NCI-H1417 treated with DMSO at 0.1 percent for 48 hours (cell line): ENCODE measurements at regions not wholly inside any gene's neighbourhood (a gene's known extent, or its start where the extent isn't known, plus 50 kb on each side); places are given as distances from the start of the nearest gene placed in this dataset.
"Not testable (repeated sequence)": the region's sequence is repeated elsewhere in the genome, so short reads cannot be mapped to it uniquely, and the experiment has no call there.

Source experiments
- DNase-seq: peaks from one replicate; lab custom pipeline; 2025; lab: John Stamatoyannopoulos, UW

DNA sequence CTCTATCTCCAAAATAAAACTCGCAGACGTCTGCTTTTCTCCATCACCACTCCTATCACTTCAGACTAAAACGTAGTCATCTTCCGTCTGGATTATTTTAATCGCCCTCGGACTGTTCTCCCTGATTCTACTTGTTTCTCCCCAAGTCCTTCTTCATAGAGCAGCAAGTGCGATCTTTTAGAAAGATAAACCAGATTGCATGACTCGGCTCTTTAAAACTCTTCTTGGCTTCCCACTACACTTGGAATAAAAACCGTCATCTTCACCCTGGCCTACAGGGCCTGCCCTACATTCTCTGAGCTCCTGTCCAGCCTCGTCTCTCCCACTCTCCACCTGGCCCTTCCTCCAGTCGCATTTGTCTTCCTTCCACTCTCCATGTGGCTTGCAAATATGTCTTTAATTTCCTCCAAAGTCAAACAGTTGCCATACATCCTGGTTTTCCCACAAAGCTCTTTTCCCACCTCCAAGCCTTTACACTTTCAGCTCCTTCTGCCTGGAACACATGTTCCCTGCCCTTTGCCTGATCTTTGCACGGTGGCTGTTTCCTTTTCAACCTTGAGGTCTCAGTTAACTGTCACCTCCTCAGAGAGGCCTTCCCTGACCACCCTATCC lies 70.5 kb upstream of the DHX40 start:
- no peak for DNase-seq

DNA sequence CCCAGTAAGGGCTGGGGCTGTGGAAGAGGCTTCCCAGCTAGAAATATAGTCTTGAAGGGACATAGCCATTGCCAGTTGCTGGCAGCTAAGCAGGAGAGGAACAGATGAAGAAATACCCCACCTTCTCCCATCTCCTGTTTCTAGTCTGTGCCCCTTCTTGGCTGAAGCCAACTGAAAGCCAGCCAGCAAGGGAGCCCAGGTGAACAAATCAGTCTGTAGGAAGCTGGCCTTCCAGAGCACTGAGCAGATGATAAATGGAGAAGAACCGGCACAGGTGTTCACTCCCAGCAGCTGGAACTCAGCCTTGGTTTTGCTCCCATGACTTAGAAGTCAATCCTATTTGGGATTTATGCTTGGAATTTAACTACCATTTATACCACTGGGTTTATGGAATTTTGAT lies 69.2 kb upstream of the DHX40 start:
- DNase-seq = no peak

DNA sequence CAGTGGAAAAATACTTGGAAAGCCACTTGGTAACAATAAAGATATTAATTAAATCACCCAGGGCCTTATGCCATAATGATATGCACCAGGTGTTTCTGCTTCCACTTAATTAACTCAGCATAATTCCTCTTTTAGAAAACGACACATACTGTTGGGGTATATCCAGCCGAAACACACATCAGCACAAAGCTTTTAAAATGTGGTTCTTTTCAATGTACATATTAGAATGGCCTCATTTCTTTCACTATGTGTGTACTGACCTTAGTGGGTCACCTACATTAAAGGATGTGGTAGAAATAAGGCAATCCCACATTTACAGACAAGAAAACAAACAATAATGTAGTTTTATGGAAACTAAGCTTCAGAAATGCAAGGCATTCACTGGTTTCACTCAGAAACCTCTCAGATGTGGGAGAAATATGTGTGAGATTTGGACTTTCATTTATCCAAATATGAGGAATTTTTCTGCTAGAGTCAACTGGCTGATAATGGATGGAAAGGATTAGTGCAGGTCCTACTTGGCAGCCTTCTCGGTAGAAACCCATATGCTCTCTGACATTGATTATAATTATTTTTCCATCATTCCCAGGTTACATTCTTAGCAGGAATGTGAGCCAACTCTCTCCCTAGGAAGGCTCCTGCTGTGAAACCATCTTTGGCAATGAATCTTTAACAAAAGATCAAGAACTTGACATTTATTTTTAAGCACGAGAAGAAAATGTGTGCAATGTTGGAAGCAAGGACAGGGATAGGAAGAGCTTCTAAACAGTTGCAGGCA lies 66.7 kb upstream of the DHX40 start:
- DNase-seq = no peak

DNA sequence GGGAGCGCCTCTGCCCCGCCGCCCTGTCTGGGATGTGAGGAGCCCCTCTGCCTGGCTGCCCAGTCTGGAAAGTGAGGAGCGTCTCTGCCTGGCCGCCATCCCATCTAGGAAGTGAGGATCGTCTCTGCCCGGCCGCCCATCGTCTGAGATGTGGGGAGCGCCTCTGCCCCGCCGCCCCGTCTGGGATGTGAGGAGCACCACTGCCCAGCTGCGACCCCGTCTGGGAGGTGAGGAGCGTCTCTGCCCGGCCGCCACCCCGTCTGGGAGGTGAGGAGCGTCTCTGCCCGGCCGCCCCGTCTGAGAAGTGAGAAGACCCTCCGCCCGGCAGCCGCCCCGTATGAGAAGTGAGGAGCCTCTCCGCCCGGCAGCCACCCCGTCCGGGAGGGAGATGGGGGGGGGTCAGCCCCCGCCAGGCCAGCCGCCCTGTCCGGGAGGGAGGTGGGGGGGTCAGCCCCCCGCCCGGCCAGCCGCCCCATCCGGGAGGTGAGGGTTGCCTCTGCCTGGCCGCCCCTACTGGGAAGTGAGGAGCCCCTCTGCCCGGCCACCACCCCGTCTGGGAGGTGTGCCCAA lies 65.2 kb upstream of the DHX40 start:
- not testable (repeated sequence) for DNase-seq

DNA sequence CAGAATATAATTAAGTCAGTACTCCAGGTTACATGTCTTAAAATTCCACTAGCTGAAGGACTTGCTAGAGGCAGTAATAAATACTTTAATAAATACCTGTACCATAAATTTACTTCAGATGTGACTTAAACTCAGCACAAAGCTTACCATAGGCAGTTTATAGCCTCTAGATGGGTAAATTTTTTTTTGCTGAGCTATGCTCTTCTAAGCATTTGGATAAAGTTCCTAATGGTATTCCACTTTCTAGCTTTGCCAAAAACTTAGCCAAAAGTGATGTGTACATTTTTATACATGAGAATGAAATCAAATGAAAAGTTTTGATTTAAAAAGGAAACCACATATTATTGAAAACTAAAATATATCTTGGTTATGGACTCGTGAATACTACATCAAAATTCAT lies 63.7 kb upstream of the DHX40 start:
- DNase-seq = no peak

DNA sequence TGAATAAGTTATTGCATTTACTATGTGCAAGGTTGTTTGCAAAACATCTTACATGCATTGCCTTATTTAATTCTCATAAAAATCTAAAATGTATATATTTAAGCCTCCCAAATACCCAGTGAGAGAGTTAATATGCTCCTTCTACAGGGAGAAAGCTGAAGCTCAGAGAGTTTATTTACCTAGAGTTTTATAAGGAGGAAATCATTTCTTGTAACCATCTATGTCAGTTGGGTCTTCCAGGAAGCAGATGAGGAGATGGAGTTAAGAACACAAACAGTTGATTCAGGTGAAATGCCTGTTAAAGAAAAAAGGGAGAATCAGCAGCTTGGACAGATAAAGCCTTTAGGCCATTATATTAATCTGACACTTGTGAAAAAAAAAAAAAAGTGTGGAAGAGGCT lies 62.6 kb upstream of the DHX40 start:
- no peak for DNase-seq

DNA sequence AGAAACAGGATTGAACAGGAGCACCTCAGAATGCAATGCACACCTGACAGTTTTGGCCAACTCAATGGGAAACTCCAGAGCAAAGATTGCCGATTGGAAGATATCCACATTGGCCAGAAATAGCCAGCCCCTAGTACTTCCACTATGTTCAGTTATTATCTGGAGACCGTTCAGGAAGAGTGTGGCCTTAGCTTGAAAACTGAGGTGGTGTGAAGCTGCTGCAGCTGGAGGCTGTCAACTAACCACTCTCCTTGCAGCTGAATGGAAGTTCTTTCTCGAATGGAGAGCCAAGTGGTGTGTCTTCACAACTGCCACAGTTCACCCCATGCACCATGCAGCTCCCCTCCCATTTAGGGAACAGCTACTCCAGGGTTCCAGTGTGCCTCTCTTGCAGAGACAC lies 61.9 kb upstream of the DHX40 start:
- no peak for DNase-seq

DNA sequence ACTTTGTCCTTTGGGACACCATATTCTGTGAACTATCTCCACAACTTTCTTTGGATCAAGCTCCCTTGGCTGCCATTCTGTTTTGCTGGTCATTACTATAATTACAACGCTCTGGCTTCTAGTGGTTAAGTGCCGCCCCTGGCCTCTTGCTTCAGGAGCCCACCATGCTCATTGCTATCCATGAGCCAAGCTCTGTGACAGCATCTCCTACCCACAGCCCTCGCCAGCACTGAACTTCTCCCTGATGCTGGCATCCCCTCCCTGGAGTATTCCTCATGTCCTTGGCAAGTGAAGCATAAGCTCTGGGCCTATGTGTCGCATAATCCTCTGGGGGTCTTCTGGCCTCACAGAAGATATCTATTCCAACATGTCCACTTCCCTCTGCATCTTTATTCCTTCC lies 60.6 kb upstream of the DHX40 start:
- no peak for DNase-seq

DNA sequence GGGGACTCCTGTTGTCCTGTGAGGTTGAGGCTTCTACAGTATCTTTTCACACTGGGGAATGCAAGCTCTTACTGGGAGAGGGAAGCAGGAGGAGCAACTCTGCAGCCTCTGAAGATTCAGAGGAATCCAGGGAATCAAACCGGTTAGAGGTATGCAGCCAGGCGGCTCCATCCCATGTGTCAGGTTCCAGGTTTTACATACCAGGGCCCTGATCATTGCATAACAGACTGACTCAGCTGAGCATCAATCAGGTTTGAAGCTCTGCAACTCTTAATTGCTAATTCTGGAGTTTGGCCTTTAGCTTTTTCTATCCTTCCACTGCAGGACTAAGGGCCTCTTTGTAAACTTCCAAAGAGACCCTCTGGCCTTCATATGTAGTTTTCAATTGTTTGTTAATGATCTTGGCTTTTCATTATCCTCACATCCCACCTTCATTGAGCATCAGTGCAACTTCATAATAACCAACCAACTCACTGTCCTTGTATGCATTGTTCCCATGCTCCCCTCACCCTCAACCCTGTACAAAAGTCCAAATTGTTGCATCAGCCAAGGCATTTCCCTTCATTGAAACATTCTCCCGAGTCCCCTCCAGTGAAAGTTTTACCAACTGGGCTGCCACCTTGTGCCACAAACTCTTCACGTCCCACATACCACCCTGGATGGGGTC lies 59.7 kb upstream of the DHX40 start:
- no peak for DNase-seq

DNA sequence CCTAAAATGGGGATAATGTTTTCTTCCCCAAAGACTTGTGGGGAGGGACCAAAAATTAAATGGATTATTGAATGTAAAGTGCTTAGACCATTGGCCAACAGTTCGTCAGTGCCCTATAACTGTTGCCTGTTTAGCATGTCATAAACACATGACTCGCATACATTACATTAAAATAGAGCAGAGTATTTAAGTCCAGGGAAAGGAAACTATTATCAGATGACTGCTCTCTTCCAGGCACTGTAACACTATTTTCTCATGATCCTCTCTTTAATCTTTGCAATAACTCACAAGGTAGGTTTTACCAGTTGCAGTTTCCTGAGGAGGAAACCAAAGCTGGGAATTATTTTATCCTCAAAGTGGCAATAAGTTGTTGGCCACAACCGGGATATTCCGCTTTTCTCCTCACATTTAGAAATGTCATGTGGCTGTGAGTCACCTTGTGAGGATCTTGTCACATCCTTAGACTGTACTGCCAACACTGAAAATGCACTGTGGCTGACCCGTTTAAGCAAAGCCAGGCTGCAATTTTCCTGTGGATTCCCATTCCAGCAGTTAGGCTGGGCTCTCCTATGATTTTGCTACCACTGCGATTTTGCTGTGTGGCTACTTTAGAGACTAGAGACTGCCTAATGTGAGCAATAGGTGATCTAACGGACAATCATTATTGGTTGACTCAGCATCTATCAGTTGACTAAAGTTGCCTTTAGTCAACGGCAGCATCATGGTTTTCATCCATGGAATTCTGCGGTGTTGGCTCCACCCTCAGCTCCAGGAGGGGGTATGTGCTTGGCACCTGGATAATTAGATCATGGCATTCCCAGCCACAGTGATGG lies 58.3 kb upstream of the DHX40 start:
- no peak for DNase-seq

DNA sequence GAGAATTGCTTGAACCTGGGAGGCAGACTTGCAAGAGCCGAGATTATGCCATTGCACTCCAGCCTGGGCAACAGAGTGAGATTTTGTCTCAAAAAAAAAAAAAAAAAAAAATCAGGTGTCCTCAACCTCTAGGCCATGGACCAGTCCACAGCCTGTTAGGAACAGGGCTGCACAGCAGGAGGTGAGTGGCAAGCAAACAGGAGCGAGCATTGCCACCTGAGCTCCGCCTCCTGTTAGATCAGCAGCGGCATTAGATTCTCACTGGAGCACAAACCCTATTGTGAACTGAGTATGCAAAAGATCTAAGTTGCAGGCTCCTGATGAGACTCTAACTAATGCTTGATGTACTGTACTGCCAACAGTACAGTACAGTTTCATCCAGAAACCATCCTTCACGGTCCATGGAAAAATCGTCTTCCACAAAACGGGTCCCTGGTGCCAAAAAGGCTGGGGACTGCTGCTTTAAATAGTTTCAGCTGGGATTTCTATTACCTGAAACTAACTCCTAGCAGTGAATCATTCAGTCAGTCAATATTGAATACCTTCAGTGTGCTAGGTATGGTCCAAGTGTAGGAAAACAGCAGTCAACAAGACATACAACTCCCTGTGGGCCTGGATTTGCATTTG lies 56.3 kb upstream of the DHX40 start:
- DNase-seq = no peak

DNA sequence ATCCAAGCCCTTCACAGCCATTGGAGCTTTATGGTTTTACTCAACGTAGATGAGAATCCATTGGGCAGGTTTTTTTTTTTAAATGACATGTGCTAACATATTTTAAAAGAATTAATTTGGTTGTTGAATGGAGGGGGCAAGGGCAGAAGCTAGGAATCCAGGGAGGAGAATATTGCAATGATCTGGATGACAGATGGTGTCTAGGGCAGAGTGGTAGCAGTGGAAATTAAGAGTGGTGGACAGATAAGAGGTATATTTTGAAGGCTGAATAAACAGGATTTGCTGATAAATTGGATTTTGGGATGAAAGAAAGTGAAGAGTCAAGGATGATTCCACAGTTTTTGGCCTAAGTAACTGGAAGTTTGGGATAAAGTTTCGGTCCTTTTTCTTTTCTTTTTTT lies 54.8 kb upstream of the DHX40 start:
- DNase-seq = no peak

DNA sequence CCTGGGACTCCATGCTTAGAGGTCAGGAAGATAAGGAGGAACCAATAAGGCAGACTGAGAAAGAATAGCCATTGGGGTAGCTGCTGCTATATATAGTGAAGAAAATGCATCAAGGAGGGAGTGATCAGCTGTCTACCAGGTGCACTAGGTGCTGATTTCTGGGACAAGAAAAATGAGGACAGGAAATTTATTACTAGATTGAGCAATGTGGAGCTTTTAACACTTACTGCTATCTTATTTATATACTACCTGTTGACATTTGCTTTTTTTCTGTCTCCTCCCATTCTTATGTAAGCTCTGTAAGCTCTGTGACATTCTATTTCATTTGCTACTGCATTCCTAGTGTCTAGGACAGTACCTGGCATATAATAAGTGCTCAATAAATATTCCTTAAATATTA lies 53.7 kb upstream of the DHX40 start:
- DNase-seq = no peak

DNA sequence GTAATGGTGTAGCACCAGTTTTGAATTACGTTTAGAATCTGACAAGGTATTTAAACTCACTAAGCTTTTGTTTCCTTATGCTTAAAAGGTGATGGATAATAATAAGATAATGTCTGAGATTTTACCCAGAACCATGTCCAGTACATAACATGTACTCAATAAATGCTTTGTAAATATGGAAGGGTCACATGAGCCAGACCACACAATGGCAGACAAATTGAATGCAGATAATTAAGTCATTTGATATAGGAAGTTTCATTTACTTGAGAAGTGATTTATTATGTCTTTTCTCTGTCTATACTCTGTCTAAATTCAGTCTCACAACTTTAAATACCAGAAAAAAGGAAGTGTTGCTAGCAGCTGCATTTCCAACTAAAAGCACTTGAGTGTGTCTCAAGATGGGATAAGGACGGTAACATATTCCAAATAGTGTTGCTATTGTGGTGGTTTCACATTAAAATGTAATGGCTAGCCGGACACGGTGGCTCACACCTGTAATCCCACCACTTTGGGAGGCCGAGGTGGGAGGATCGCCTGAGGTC lies 52.5 kb upstream of the DHX40 start:
- DNase-seq = peak; percentile 45

DNA sequence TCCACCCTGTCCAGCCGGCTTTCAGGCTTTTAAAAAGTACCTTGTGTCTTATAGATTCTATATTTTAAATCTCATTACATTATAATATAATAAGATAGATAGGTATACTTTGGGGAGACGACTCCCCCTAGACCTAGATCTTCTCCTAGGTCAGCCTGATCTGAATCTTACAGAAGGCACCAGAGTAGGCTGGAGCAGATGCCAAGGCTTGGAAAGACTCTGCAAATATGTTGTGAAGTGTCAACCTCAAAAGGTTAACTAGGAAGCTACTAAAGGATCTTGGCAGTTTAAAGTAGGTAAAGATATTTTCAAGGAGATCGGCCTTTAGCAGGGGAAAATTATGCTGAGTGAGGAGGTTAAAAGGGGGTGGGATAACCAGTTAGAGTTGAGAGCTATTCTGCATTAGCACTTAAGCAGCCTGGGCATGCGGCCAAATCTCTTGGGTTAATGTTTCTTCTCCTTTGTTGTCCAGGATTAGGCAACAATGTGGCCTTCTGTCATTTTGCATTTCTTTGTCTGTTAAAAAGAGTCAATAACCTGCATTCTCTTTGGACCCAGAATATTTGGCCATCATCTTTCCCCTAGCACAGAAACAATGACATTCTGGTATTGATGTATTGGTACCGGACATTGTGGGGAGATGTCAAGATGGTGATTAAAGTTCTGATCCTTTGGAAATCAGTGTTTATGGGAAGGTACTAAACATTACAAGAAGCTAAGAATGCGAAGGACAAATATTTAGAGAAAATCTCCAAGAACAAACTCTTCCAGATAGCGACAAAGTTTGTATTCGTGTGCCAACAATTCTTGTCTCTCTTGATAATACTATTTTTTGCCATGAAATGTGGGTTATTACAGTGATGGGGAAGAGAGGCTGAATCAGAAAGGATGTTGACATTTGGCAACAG lies 51.2 kb upstream of the DHX40 start:
- peak; percentile 86 for DNase-seq
